Ectodermal cell (in vitro differentiated cells): ENCODE measurements at regions not wholly inside any gene's neighbourhood (a gene's known extent, or its start where the extent isn't known, plus 50 kb on each side); places are given as distances from the start of the nearest gene placed in this dataset.

ENCODE experiments used
- H3K27ac ChIP-seq: 2 replicates; pipeline ENCODE4 v1.7.0; 2013; ENCODE audit warnings: mild to moderate bottlenecking, low read depth, low read length; ENCODE audit not compliant: insufficient read depth, poor library complexity, severe bottlenecking
- H3K27me3 ChIP-seq: 2 replicates; pipeline ENCODE4 v1.7.0; 2013; ENCODE audit warnings: mild to moderate bottlenecking, low read length; ENCODE audit not compliant: insufficient read depth, control insufficient read depth, poor library complexity, severe bottlenecking
- H3K36me3 ChIP-seq: one replicate; pipeline ENCODE4 v1.7.0; 2013; ENCODE audit warnings: low read length; ENCODE audit not compliant: control insufficient read depth, insufficient read depth
- H3K4me1 ChIP-seq: one replicate; pipeline ENCODE4 v1.7.0; 2013; ENCODE audit warnings: low read length; ENCODE audit not compliant: control insufficient read depth, insufficient read depth
- H3K4me3 ChIP-seq: 2 replicates; pipeline ENCODE4 v1.7.0; 2013; ENCODE audit warnings: low read depth, low read length, control low read depth; ENCODE audit not compliant: insufficient read depth
- H3K9me3 ChIP-seq: 2 replicates; pipeline ENCODE4 v1.7.0; 2013; ENCODE audit warnings: mild to moderate bottlenecking, low read length, moderate library complexity; ENCODE audit not compliant: control insufficient read depth
- WGBS, 2 experiments: methylation state at CpG; one replicate each; pipeline ENCODE4 v1.1.7; 2013; ENCODE audit warnings: missing lambda C conversion rate in 2 of 2; 5-methylcytosine and 5-hydroxymethylcytosine counted together

- Histone ChIP-seq H3K9me3 (no peaks in the 10 kb centered on the region), H3K4me3 (no peak overlapping the region)
Measured at GRCh38 chr12:33267641-33268040, 172.0 kb downstream of the SYT10 start.

GRCh38 chr12:33265900-33266299, 173.7 kb downstream of the SYT10 start:
- Histone ChIP-seq H3K4me1 (no peaks in the 10 kb centered on the region), H3K27me3 (no peaks in the 10 kb centered on the region), H3K4me3 (no peak overlapping the region), H3K27ac (no peak overlapping the region), H3K9me3 (no peaks in the 10 kb centered on the region), H3K36me3 (no peaks in the 10 kb centered on the region)
- 96 to 97% methylated on average over 2 of the region's 2 CpGs for WGBS, 2 experiments

More at GRCh38 chr12:33267641-33268040, 172.0 kb downstream of the SYT10 start:
- H3K27ac ChIP-seq: no peak overlapping the region
- no peaks in the 10 kb centered on the region for H3K27me3 ChIP-seq
- no peaks in the 10 kb centered on the region for H3K4me1 ChIP-seq
- no peaks in the 10 kb centered on the region for H3K36me3 ChIP-seq

GRCh38 chr12:33265033-33265731, 174.4 kb downstream of the SYT10 start:
- Histone ChIP-seq H3K9me3 (no peaks in the 10 kb centered on the region), H3K36me3 (no peaks in the 10 kb centered on the region), H3K4me3 (no peak overlapping the region), H3K4me1 (no peaks in the 10 kb centered on the region), H3K27me3 (no peaks in the 10 kb centered on the region), H3K27ac (no peak overlapping the region)
- WGBS, 2 experiments: 81 to 82% methylated on average over 1 of the region's 1 CpG

GRCh38 chr12:33253178-33253577, 186.4 kb downstream of the SYT10 start:
- H3K27ac ChIP-seq: no peak overlapping the region
- no peaks in the 10 kb centered on the region for H3K36me3 ChIP-seq
- H3K9me3 ChIP-seq: no peaks in the 10 kb centered on the region
- H3K4me1 ChIP-seq: no peaks in the 10 kb centered on the region
- 92 to 94% methylated on average over 1 of the region's 1 CpG for WGBS, 2 experiments
- H3K4me3 ChIP-seq: no peak overlapping the region
- no peaks in the 10 kb centered on the region for H3K27me3 ChIP-seq

GRCh38 chr12:33251548-33251947, 188.1 kb downstream of the SYT10 start:
- Histone ChIP-seq H3K9me3 (no peaks in the 10 kb centered on the region), H3K4me1 (no peaks in the 10 kb centered on the region), H3K4me3 (no peak overlapping the region), H3K36me3 (no peaks in the 10 kb centered on the region), H3K27ac (no peak overlapping the region), H3K27me3 (no peaks in the 10 kb centered on the region)

- H3K36me3 ChIP-seq: no peaks in the 10 kb centered on the region
- 77 to 81% methylated on average over 2 of the region's 3 CpGs for WGBS, 2 experiments
- H3K9me3 ChIP-seq: no peaks in the 10 kb centered on the region
- H3K4me3 ChIP-seq: no peak overlapping the region
- H3K4me1 ChIP-seq: no peaks in the 10 kb centered on the region
- H3K27me3 ChIP-seq: no peaks in the 10 kb centered on the region
- no peak overlapping the region for H3K27ac ChIP-seq
Measured at GRCh38 chr12:33248364-33248763, 191.3 kb downstream of the SYT10 start.

- no peaks in the 10 kb centered on the region for H3K4me1 ChIP-seq
- 100% methylated on average over 1 of the region's 1 CpG; no CpG with 5 or more reads in 1 of the 2 experiments for WGBS, 2 experiments
- H3K27ac ChIP-seq: no peak overlapping the region
- no peak overlapping the region for H3K4me3 ChIP-seq
- H3K9me3 ChIP-seq: no peaks in the 10 kb centered on the region
- no peaks in the 10 kb centered on the region for H3K36me3 ChIP-seq
- H3K27me3 ChIP-seq: no peaks in the 10 kb centered on the region
Measured at GRCh38 chr12:33247625-33248024, 192.0 kb downstream of the SYT10 start.

GRCh38 chr12:33245434-33245833, 194.2 kb downstream of the SYT10 start:
- no peaks in the 10 kb centered on the region for H3K36me3 ChIP-seq
- WGBS, 2 experiments: 86 to 100% methylated on average over 2 to 3 of the region's 4 CpGs
- H3K4me1 ChIP-seq: no peaks in the 10 kb centered on the region
- no peak overlapping the region for H3K27ac ChIP-seq
- H3K9me3 ChIP-seq: no peaks in the 10 kb centered on the region
- no peak overlapping the region for H3K4me3 ChIP-seq
- no peaks in the 10 kb centered on the region for H3K27me3 ChIP-seq

GRCh38 chr12:33226671-33227070, 212.9 kb downstream of the SYT10 start:
- Histone ChIP-seq H3K4me1 (no peaks in the 10 kb centered on the region), H3K27ac (no peak overlapping the region), H3K4me3 (no peak overlapping the region), H3K36me3 (no peaks in the 10 kb centered on the region), H3K27me3 (no peaks in the 10 kb centered on the region), H3K9me3 (no peaks in the 10 kb centered on the region)

- Histone ChIP-seq H3K4me3 (no peak overlapping the region), H3K27me3 (no peaks in the 10 kb centered on the region), H3K4me1 (no peaks in the 10 kb centered on the region), H3K36me3 (no peaks in the 10 kb centered on the region), H3K9me3 (no peaks in the 10 kb centered on the region), H3K27ac (no peak overlapping the region)
- WGBS, 2 experiments: 77 to 81% methylated on average over 3 of the region's 3 CpGs
Measured at GRCh38 chr12:33223956-33224355, 215.7 kb downstream of the SYT10 start.

- 96 to 97% methylated on average over 4 of the region's 4 CpGs for WGBS, 2 experiments
- H3K27ac ChIP-seq: no peak overlapping the region
- H3K4me1 ChIP-seq: no peaks in the 10 kb centered on the region
- no peaks in the 10 kb centered on the region for H3K27me3 ChIP-seq
- no peaks in the 10 kb centered on the region for H3K36me3 ChIP-seq
- H3K4me3 ChIP-seq: no peak overlapping the region
- no peaks in the 10 kb centered on the region for H3K9me3 ChIP-seq
Measured at GRCh38 chr12:33222357-33222756, 217.3 kb downstream of the SYT10 start.
